ENCODE measurements at regions not wholly inside any gene's neighbourhood (a gene's known extent, or its start where the extent isn't known, plus 50 kb on each side); places are given as distances from the start of the nearest gene placed in this dataset.
"Not testable (repeated sequence)": the region's sequence is repeated elsewhere in the genome, so short reads cannot be mapped to it uniquely, and the experiment has no call there.

- no peak for DNase-seq
Measured at GRCh38 chr11:22441831-22442230, 103.7 kb downstream of the SLC17A6 start.

GRCh38 chr11:22435582-22435981 is 97.4 kb downstream of the SLC17A6 start:
- not testable (repeated sequence) for DNase-seq

GRCh38 chr11:22433517-22433916 is 95.3 kb downstream of the SLC17A6 start:
- no peak for DNase-seq

- DNase-seq, result peak in 1 of 14 donors; percentile 37
Measured at GRCh38 chr11:22433094-22433455, 94.9 kb downstream of the SLC17A6 start.

GRCh38 chr11:22432291-22433093 is 94.3 kb downstream of the SLC17A6 start:
- DNase-seq, result peak in 7 of 14 donors; percentile 7 to 61 (median 16)

- DNase-seq, result no peak
Measured at GRCh38 chr11:22431106-22431505, 92.9 kb downstream of the SLC17A6 start.

GRCh38 chr11:22430639-22431038 is 92.5 kb downstream of the SLC17A6 start:
- DNase-seq, result no peak

GRCh38 chr11:22430141-22430541 is 92.0 kb downstream of the SLC17A6 start:
- no peak for DNase-seq
